ENCODE measurements at regions not wholly inside any gene's neighbourhood (a gene's known extent, or its start where the extent isn't known, plus 50 kb on each side); places are given as distances from the start of the nearest gene placed in this dataset.

GRCh38 chr17:31686495-31686894, 172.5 kb downstream of the COPRS start:
- TF ChIP-seq CTCF (IDR thresholded peaks at IDR 0.05) (no peak), AFF4 (CRISPR knock-in tag; IDR thresholded peaks at IDR 0.05; ENCODE audit: borderline replicate concordance) (no peak), PRRX2 (CRISPR knock-in tag; IDR thresholded peaks at IDR 0.05) (no peak), ATF2 (CRISPR knock-in tag; IDR thresholded peaks at IDR 0.05; ENCODE audit: borderline replicate concordance, low read depth) (no peak), NFYB (CRISPR knock-in tag; conservative IDR thresholded peaks at IDR 0.05; ENCODE audit: low read depth) (no peak), MAX (CRISPR knock-in tag; IDR thresholded peaks at IDR 0.05) (no peak), E2F4 (CRISPR knock-in tag; IDR thresholded peaks at IDR 0.05; ENCODE audit: borderline replicate concordance, low read depth) (no peak), CREB1 (CRISPR knock-in tag; IDR thresholded peaks at IDR 0.05) (no peak), USF2 (CRISPR knock-in tag; IDR thresholded peaks at IDR 0.05) (no peak), NFE2L1 (CRISPR knock-in tag; IDR thresholded peaks at IDR 0.05) (no peak), TEAD1 (CRISPR knock-in tag; IDR thresholded peaks at IDR 0.05) (no peak)
- TF ChIP-seq, protein P1, sequence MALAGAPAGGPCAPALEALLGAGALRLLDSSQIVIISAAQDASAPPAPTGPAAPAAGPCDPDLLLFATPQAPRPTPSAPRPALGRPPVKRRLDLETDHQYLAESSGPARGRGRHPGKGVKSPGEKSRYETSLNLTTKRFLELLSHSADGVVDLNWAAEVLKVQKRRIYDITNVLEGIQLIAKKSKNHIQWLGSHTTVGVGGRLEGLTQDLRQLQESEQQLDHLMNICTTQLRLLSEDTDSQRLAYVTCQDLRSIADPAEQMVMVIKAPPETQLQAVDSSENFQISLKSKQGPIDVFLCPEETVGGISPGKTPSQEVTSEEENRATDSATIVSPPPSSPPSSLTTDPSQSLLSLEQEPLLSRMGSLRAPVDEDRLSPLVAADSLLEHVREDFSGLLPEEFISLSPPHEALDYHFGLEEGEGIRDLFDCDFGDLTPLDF (CRISPR knock-in tag; IDR thresholded peaks at IDR 0.05) = no peak
- TF ChIP-seq, protein P2, sequence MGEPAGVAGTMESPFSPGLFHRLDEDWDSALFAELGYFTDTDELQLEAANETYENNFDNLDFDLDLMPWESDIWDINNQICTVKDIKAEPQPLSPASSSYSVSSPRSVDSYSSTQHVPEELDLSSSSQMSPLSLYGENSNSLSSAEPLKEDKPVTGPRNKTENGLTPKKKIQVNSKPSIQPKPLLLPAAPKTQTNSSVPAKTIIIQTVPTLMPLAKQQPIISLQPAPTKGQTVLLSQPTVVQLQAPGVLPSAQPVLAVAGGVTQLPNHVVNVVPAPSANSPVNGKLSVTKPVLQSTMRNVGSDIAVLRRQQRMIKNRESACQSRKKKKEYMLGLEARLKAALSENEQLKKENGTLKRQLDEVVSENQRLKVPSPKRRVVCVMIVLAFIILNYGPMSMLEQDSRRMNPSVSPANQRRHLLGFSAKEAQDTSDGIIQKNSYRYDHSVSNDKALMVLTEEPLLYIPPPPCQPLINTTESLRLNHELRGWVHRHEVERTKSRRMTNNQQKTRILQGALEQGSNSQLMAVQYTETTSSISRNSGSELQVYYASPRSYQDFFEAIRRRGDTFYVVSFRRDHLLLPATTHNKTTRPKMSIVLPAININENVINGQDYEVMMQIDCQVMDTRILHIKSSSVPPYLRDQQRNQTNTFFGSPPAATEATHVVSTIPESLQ (CRISPR knock-in tag; IDR thresholded peaks at IDR 0.05) = no peak

Data from WTC11 (cell line).